ENCODE measurements at regions not wholly inside any gene's neighbourhood (a gene's known extent, or its start where the extent isn't known, plus 50 kb on each side); places are given as distances from the start of the nearest gene placed in this dataset.

- TF ChIP-seq, protein P1, sequence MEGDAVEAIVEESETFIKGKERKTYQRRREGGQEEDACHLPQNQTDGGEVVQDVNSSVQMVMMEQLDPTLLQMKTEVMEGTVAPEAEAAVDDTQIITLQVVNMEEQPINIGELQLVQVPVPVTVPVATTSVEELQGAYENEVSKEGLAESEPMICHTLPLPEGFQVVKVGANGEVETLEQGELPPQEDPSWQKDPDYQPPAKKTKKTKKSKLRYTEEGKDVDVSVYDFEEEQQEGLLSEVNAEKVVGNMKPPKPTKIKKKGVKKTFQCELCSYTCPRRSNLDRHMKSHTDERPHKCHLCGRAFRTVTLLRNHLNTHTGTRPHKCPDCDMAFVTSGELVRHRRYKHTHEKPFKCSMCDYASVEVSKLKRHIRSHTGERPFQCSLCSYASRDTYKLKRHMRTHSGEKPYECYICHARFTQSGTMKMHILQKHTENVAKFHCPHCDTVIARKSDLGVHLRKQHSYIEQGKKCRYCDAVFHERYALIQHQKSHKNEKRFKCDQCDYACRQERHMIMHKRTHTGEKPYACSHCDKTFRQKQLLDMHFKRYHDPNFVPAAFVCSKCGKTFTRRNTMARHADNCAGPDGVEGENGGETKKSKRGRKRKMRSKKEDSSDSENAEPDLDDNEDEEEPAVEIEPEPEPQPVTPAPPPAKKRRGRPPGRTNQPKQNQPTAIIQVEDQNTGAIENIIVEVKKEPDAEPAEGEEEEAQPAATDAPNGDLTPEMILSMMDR (IDR thresholded peaks at IDR 0.05 in 2 of 3, conservative IDR thresholded peaks at IDR 0.05 in 1 of 3; ENCODE audit: borderline replicate concordance in 1 of 3, insufficient read depth in 1 of 3, low read depth in 2 of 3, low read length in 2 of 3): no peak
- TF ChIP-seq RAD21 (IDR thresholded peaks at IDR 0.05; ENCODE audit: low read depth): no peak
- no peak for TF ChIP-seq POLR2AphosphoS5 (IDR thresholded peaks at IDR 0.05; ENCODE audit: low read depth, low read length)
- no peak for TF ChIP-seq POLR2A (IDR thresholded peaks at IDR 0.05; ENCODE audit: borderline replicate concordance, extremely low read depth, insufficient read depth, insufficient read length)
- TF ChIP-seq, protein P2, sequence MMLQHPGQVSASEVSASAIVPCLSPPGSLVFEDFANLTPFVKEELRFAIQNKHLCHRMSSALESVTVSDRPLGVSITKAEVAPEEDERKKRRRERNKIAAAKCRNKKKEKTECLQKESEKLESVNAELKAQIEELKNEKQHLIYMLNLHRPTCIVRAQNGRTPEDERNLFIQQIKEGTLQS (IDR thresholded peaks at IDR 0.05): no peak
- no peak for TF ChIP-seq SIN3A (IDR thresholded peaks at IDR 0.05; ENCODE audit: low read depth)
Observed at GRCh38 chr14:76927971-76928700, 100.4 kb downstream of the IRF2BPL start.
